HG02885 (cell line): ENCODE measurements at regions not wholly inside any gene's neighbourhood (a gene's known extent, or its start where the extent isn't known, plus 50 kb on each side); places are given as distances from the start of the nearest gene placed in this dataset.
A peak's percentile ranks its signal among the peaks of the same experiment; 100 is the strongest.
"Not testable (repeated sequence)": the region's sequence is repeated elsewhere in the genome, so short reads cannot be mapped to it uniquely, and the experiment has no call there.

Source experiments
- ATAC-seq: cut with Tn5 transposase; IDR thresholded peaks from one replicate; pipeline ENCODE4 v1.9.1; 2021; ENCODE audit warnings: mild to moderate bottlenecking; ENCODE audit not compliant: unreplicated experiment, poor library complexity

GRCh38 chr10:44016589-44017482, 368.1 kb downstream of the CXCL12 start:
- no peak for ATAC-seq

GRCh38 chr10:44015702-44016500, 367.2 kb upstream of the ZNF32 start:
- ATAC-seq: no peak

GRCh38 chr10:44014644-44015250, 366.1 kb upstream of the ZNF32 start:
- no peak for ATAC-seq

- no peak for ATAC-seq
These were observed 365.3 kb upstream of the ZNF32 start for GRCh38 chr10:44013981-44014380.

- no peak for ATAC-seq
These were observed 364.2 kb upstream of the ZNF32 start for GRCh38 chr10:44012921-44013320.

- no peak for ATAC-seq
These were observed 362.9 kb upstream of the ZNF32 start for GRCh38 chr10:44011603-44011981.

GRCh38 chr10:44010873-44011602, 362.4 kb upstream of the ZNF32 start:
- ATAC-seq: peak; percentile 94

- no peak for ATAC-seq
These were observed 361.4 kb upstream of the ZNF32 start for GRCh38 chr10:44009891-44010632.

GRCh38 chr10:44008917-44009709, 360.4 kb upstream of the ZNF32 start:
- no peak for ATAC-seq

- ATAC-seq: peak; percentile 39
These were observed 359.7 kb upstream of the ZNF32 start for GRCh38 chr10:44008270-44008916.

GRCh38 chr10:44006771-44007170, 358.1 kb upstream of the ZNF32 start:
- ATAC-seq: no peak

- ATAC-seq: no peak
These were observed 357.1 kb upstream of the ZNF32 start for GRCh38 chr10:44005788-44006099.

GRCh38 chr10:44004913-44005787, 356.5 kb upstream of the ZNF32 start:
- no peak for ATAC-seq

- no peak for ATAC-seq
These were observed 349.5 kb upstream of the ZNF32 start for GRCh38 chr10:43998021-43998809.

GRCh38 chr10:43997330-43997729, 348.6 kb upstream of the ZNF32 start:
- ATAC-seq: no peak

GRCh38 chr10:43994539-43994938, 345.9 kb upstream of the ZNF32 start:
- ATAC-seq: no peak

- not testable (repeated sequence) for ATAC-seq
These were observed 344.1 kb upstream of the ZNF32 start for GRCh38 chr10:43992816-43993215.
